ENCODE measurements at regions not wholly inside any gene's neighbourhood (a gene's known extent, or its start where the extent isn't known, plus 50 kb on each side); places are given as distances from the start of the nearest gene placed in this dataset.

DNA sequence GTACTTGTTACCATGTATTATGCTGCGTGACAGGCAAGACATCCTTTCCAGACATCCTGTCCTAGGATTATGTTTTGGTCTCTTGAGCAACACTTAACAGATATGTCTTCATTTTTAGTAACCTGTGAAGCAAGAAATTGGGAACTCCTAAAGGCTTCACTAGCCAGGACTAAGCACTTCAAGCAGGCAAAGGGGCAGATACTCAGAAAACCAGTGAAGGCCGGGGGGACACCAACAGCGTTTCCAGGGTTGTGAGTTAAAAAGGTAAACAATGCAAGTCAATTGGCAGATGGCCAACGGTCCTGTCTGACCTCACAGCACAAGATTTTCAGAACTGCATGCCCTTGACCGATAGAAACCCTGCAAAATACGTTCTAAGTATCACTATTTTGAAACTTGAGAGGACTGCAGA, 77.6 kb upstream of the SFMBT2 start:
- Mint-ChIP-seq H3K27me3 (ENCODE audit: unreplicated experiment) (peaks cover 7% of the 10 kb centered on the region), H3K4me1 (ENCODE audit: unreplicated experiment) (peaks cover 3% of the 10 kb centered on the region), H3K4me3 (ENCODE audit: unreplicated experiment) (no peak overlapping the region), H3K36me3 (ENCODE audit: unreplicated experiment) (no peaks in the 10 kb centered on the region), H3K9me3 (ENCODE audit: unreplicated experiment) (no peaks in the 10 kb centered on the region), H3K27ac (ENCODE audit: unreplicated experiment) (no peak overlapping the region)
- TF ChIP-seq, protein P1, sequence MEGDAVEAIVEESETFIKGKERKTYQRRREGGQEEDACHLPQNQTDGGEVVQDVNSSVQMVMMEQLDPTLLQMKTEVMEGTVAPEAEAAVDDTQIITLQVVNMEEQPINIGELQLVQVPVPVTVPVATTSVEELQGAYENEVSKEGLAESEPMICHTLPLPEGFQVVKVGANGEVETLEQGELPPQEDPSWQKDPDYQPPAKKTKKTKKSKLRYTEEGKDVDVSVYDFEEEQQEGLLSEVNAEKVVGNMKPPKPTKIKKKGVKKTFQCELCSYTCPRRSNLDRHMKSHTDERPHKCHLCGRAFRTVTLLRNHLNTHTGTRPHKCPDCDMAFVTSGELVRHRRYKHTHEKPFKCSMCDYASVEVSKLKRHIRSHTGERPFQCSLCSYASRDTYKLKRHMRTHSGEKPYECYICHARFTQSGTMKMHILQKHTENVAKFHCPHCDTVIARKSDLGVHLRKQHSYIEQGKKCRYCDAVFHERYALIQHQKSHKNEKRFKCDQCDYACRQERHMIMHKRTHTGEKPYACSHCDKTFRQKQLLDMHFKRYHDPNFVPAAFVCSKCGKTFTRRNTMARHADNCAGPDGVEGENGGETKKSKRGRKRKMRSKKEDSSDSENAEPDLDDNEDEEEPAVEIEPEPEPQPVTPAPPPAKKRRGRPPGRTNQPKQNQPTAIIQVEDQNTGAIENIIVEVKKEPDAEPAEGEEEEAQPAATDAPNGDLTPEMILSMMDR (IDR thresholded peaks at IDR 0.05), result no peak
- no peak for DNase-seq (ENCODE audit: extremely low spot score, unreplicated experiment)

DNA sequence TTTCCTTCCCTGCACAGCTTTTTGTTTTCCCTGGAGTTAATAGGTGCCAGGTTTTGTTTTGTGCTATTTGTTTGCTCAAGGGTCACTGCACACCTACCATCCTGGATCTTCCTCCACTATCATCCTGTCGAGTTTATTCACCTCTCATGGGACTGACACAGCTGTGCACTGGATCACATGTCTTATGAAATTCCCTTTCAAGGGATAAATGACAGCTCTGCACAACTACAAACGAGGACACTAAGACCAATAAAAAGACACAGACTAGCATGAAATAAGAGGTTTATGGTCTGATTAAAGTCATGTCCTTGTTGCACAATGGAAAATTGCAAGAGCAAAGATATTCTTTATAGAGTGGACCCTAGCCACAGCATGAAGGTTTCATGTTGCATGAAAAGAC, 76.7 kb upstream of the SFMBT2 start:
- H3K36me3 Mint-ChIP-seq (ENCODE audit: unreplicated experiment), result no peaks in the 10 kb centered on the region

DNA sequence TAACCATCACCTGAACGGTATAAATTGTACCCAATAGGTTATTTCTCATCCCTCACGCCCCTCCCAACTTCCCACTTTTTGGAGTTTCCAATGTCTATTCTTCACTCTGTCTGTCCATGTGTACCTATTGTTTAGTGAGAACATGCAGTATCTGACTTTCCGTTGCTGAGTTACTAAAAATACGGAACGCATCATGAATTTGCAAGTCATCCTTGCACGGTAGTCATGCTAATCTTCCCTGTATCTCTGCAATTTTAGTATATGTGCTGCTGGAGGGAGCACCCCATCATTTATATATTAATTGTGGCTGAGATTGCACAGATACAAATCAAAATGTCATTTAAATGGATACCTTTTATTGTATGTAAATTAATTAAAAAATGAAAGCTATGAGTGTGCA, 75.7 kb upstream of the SFMBT2 start:
- Mint-ChIP-seq H3K27ac (ENCODE audit: unreplicated experiment) (no peak overlapping the region), H3K4me1 (ENCODE audit: unreplicated experiment) (peaks cover 3% of the 10 kb centered on the region), H3K9me3 (ENCODE audit: unreplicated experiment) (no peaks in the 10 kb centered on the region), H3K36me3 (ENCODE audit: unreplicated experiment) (no peaks in the 10 kb centered on the region), H3K27me3 (ENCODE audit: unreplicated experiment) (peaks cover 7% of the 10 kb centered on the region), H3K4me3 (ENCODE audit: unreplicated experiment) (no peak overlapping the region)
- TF ChIP-seq, protein P1 (IDR thresholded peaks at IDR 0.05), result no peak
- no peak for DNase-seq (ENCODE audit: extremely low spot score, unreplicated experiment)

More for the DNA sequence above, 76.7 kb upstream of the SFMBT2 start:
- no peak overlapping the region for H3K4me3 Mint-ChIP-seq (ENCODE audit: unreplicated experiment)
- H3K27me3 Mint-ChIP-seq (ENCODE audit: unreplicated experiment), result peaks cover 7% of the 10 kb centered on the region
- DNase-seq (ENCODE audit: extremely low spot score, unreplicated experiment), result no peak
- H3K4me1 Mint-ChIP-seq (ENCODE audit: unreplicated experiment), result peaks cover 3% of the 10 kb centered on the region
- H3K9me3 Mint-ChIP-seq (ENCODE audit: unreplicated experiment), result no peaks in the 10 kb centered on the region
- no peak overlapping the region for H3K27ac Mint-ChIP-seq (ENCODE audit: unreplicated experiment)
- TF ChIP-seq, protein P1 (IDR thresholded peaks at IDR 0.05), result no peak

DNA sequence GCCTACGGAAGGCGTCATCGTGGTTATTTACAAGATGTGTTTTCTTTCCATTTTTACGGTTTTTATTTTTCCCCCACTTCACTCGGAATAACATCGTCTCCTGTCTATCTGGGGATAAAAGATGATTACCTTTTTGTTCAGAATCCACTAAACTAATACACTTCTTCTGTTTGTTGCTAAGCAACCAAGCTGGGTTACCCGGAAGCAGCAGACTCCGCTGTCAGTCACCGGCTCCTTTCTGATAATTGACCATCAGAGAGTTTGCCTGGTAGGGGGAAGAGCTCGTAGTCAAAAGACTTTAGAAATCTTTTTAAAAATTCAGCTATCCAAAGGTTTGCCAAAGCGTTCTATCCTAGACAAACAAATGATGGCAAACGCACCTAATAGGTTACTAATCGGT, 75.0 kb upstream of the SFMBT2 start:
- peaks cover 3% of the 10 kb centered on the region for H3K4me1 Mint-ChIP-seq (ENCODE audit: unreplicated experiment)

DNA sequence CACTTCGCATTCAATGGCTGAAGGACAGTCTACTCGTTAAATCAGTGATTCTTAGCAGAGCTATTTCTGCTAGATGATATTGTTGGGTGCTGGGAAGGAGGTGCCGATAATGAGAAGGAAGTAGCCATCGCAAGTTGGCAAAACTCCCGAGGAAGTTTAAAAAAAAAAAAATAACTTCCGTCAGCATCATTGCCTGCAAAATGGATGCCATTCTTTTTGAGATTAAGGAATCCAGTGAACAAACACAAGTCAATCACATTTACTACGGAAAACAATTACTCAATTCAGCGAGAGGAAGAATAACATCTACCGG, 74.4 kb upstream of the SFMBT2 start:
- Mint-ChIP-seq H3K4me1 (ENCODE audit: unreplicated experiment) (peaks cover 3% of the 10 kb centered on the region), H3K27me3 (ENCODE audit: unreplicated experiment) (peaks cover 6% of the 10 kb centered on the region), H3K4me3 (ENCODE audit: unreplicated experiment) (no peak overlapping the region), H3K9me3 (ENCODE audit: unreplicated experiment) (no peaks in the 10 kb centered on the region), H3K36me3 (ENCODE audit: unreplicated experiment) (no peaks in the 10 kb centered on the region), H3K27ac (ENCODE audit: unreplicated experiment) (no peak overlapping the region)
- TF ChIP-seq, protein P1 (IDR thresholded peaks at IDR 0.05), result no peak
- no peak for DNase-seq (ENCODE audit: extremely low spot score, unreplicated experiment)

More for the DNA sequence above, 75.0 kb upstream of the SFMBT2 start:
- Mint-ChIP-seq H3K9me3 (ENCODE audit: unreplicated experiment) (no peaks in the 10 kb centered on the region), H3K27ac (ENCODE audit: unreplicated experiment) (no peak overlapping the region), H3K36me3 (ENCODE audit: unreplicated experiment) (no peaks in the 10 kb centered on the region), H3K27me3 (ENCODE audit: unreplicated experiment) (peaks cover 7% of the 10 kb centered on the region), H3K4me3 (ENCODE audit: unreplicated experiment) (no peak overlapping the region)
- TF ChIP-seq, protein P1 (IDR thresholded peaks at IDR 0.05), result no peak
- DNase-seq (ENCODE audit: extremely low spot score, unreplicated experiment), result no peak

Measured in osteocyte (in vitro differentiated cells).